Calu3 (cell line): ENCODE measurements at regions not wholly inside any gene's neighbourhood (a gene's known extent, or its start where the extent isn't known, plus 50 kb on each side); places are given as distances from the start of the nearest gene placed in this dataset.

Experiments
- BruUV-seq: library from RNA; stranded (reverse); fragments of 400-500 nt; replicated peaks from 2 replicates; lab custom pipeline; 2021; lab: Mats Ljungman, UMichigan
- CTCF ChIA-PET: fragments of 300-600 bp; sonication (Branson Sonifier 250); formaldehyde crosslinking; loops from one replicate; lab custom pipeline; 2022; ENCODE audit warnings: antibody characterized with exemption; lab: Charles Lee
- DNase-seq: peaks from one replicate; pipeline ENCODE4 v3.0.0; 2022
- H3K27ac Mint-ChIP-seq: one replicate; pipeline ENCODE4 v1.8.0; 2022; ENCODE audit warnings: mixed read lengths; ENCODE audit not compliant: unreplicated experiment
- H3K27me3 Mint-ChIP-seq: one replicate; pipeline ENCODE4 v1.8.0; 2022; ENCODE audit warnings: mixed read lengths; ENCODE audit not compliant: unreplicated experiment
- H3K36me3 Mint-ChIP-seq: one replicate; pipeline ENCODE4 v1.8.0; 2022; ENCODE audit warnings: mild to moderate bottlenecking, moderate library complexity, mixed read lengths; ENCODE audit not compliant: insufficient read depth, unreplicated experiment
- H3K4me1 Mint-ChIP-seq: one replicate; pipeline ENCODE4 v1.8.0; 2022; ENCODE audit warnings: mild to moderate bottlenecking, low read depth, mixed read lengths; ENCODE audit not compliant: unreplicated experiment
- H3K4me3 Mint-ChIP-seq: one replicate; pipeline ENCODE4 v1.8.0; 2022; ENCODE audit warnings: mild to moderate bottlenecking, low read depth, moderate library complexity, mixed read lengths; ENCODE audit not compliant: unreplicated experiment
- H3K9me3 Mint-ChIP-seq: one replicate; pipeline ENCODE4 v1.8.0; 2022; ENCODE audit warnings: low read depth, mixed read lengths; ENCODE audit not compliant: unreplicated experiment
- intact Hi-C: fragments of 100-400 bp; cut with micrococcal nuclease; formaldehyde crosslinking; loops from one replicate; pipeline ENCODE4 v1.10.0; 2022; ENCODE audit not compliant: unreplicated experiment
- TF ChIP-seq, protein P1 (sequence below): fragments of 200-600 bp; IDR thresholded peaks from one replicate; pipeline ENCODE4 v1.8.0; 2022; ENCODE audit warnings: antibody characterized with exemption; ENCODE audit not compliant: unreplicated experiment

DNA sequence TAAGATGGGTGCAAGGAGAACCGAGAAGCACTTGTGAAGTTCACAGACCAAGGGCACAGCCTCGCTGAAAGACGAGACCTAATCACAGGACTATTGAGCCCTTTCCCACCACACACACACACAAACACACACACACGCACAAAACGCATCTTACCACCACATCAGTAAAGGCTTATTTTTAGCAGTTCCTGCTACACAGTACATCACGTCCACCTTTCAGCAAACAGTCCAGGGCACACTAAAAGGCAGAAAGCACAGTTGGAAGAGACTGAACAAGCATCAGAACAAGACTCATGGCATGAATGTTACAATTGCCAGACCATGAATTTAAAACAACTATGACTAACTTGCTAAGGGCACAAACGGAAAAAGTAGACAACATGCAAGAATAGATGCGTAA is 83.6 kb upstream of the MAPK10 start:
- Mint-ChIP-seq H3K27me3 (no peaks in the 10 kb centered on the region), H3K4me3 (no peak overlapping the region), H3K36me3 (no peaks in the 10 kb centered on the region), H3K4me1 (no peaks in the 10 kb centered on the region), H3K27ac (no peak overlapping the region), H3K9me3 (peaks cover 4% of the 10 kb centered on the region)
- intact Hi-C loops: no loop called here
- CTCF ChIA-PET: no interaction called here
- DNase-seq: no peak
- TF ChIP-seq, protein P1, sequence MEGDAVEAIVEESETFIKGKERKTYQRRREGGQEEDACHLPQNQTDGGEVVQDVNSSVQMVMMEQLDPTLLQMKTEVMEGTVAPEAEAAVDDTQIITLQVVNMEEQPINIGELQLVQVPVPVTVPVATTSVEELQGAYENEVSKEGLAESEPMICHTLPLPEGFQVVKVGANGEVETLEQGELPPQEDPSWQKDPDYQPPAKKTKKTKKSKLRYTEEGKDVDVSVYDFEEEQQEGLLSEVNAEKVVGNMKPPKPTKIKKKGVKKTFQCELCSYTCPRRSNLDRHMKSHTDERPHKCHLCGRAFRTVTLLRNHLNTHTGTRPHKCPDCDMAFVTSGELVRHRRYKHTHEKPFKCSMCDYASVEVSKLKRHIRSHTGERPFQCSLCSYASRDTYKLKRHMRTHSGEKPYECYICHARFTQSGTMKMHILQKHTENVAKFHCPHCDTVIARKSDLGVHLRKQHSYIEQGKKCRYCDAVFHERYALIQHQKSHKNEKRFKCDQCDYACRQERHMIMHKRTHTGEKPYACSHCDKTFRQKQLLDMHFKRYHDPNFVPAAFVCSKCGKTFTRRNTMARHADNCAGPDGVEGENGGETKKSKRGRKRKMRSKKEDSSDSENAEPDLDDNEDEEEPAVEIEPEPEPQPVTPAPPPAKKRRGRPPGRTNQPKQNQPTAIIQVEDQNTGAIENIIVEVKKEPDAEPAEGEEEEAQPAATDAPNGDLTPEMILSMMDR: no peak
- BruUV-seq: no TSS peak

- intact Hi-C loops: no loop called here
These were observed 87.1 kb upstream of the MAPK10 start for GRCh38 chr4:86446996-86447395.

GRCh38 chr4:86448871-86449270 is 89.0 kb upstream of the MAPK10 start:
- peaks cover 20% of the 10 kb centered on the region for H3K4me1 Mint-ChIP-seq
- no peaks in the 10 kb centered on the region for H3K9me3 Mint-ChIP-seq
- peaks cover 4% of the 10 kb centered on the region for H3K36me3 Mint-ChIP-seq
- BruUV-seq: no TSS peak
- CTCF ChIA-PET: no interaction called here
- H3K27me3 Mint-ChIP-seq: no peaks in the 10 kb centered on the region
- intact Hi-C loops: no loop called here
- no peak overlapping the region for H3K27ac Mint-ChIP-seq
- no peak overlapping the region for H3K4me3 Mint-ChIP-seq
- TF ChIP-seq, protein P1: no peak
- no peak for DNase-seq

More at GRCh38 chr4:86446996-86447395, 87.1 kb upstream of the MAPK10 start:
- no TSS peak for BruUV-seq
- no peaks in the 10 kb centered on the region for H3K36me3 Mint-ChIP-seq
- H3K4me1 Mint-ChIP-seq: peaks cover 11% of the 10 kb centered on the region
- no peak for DNase-seq
- H3K9me3 Mint-ChIP-seq: peaks cover 4% of the 10 kb centered on the region
- H3K4me3 Mint-ChIP-seq: no peak overlapping the region
- H3K27ac Mint-ChIP-seq: no peak overlapping the region
- CTCF ChIA-PET: no interaction called here
- no peaks in the 10 kb centered on the region for H3K27me3 Mint-ChIP-seq
- TF ChIP-seq, protein P1: no peak

DNA sequence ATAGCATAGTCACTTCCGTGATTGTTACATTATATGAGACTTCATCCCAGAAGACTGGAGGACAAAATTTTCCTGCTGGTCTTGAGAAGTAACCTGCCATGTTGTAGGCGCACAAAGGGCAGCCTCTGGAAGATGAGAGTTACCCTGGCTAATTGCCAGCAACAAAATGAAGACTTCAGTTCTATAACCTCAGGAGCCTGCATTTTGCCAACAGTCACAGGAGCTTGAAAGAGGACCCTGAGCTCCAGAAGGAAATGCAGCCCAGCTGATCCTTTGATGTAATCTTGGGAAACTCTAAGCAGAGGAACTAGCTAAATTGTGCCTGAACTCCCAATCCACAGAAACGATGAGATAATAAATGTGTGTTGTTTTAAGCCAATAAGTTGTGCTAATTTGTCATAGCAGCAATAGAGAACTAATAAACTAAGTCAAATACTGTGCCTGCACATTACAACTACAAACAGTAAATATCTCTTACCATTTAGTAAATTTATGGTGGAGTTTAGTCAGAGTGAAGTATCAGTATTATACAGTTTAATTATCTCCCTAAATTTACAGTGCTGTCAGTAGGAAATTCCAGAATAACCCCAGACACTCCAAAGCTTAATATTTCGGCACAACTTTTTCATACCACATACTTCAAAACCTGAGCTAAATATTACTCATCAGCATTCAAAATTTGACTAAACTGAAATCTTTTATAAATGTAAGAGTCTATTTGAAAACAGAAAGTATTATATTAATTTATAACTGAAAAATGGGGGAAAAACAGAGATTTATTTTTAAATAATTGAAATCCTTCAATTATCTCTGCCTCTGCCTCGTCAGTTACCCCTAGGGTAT is 90.1 kb upstream of the MAPK10 start:
- H3K9me3 Mint-ChIP-seq: no peaks in the 10 kb centered on the region
- H3K27me3 Mint-ChIP-seq: no peaks in the 10 kb centered on the region
- no peak overlapping the region for H3K27ac Mint-ChIP-seq
- H3K4me3 Mint-ChIP-seq: no peak overlapping the region
- intact Hi-C loops: no loop called here
- no peak for DNase-seq
- peaks cover 5% of the 10 kb centered on the region for H3K36me3 Mint-ChIP-seq
- CTCF ChIA-PET: no interaction called here
- BruUV-seq: no TSS peak
- peaks cover 29% of the 10 kb centered on the region for H3K4me1 Mint-ChIP-seq
- TF ChIP-seq, protein P1: no peak
